Stomach (tissue), 8 donors: ENCODE measurements at regions not wholly inside any gene's neighbourhood (a gene's known extent, or its start where the extent isn't known, plus 50 kb on each side); places are given as distances from the start of the nearest gene placed in this dataset.

Source experiments
- DNase-seq, 2 donors: peaks; one replicate each; pipeline versions ENCODE4 v3.0.0 to v3.0.0-alpha.2; 2013 to 2019
- H3K27ac ChIP-seq, 5 donors: fragments of 200-600 bp in 4 of 5; sonication (generic) in 4 of 5; one replicate each; pipeline ENCODE4 v1.5.1; 2013 to 2019; ENCODE audit warnings: mild to moderate bottlenecking in 1 of 5, moderate library complexity in 1 of 5
- H3K27me3 ChIP-seq, 3 donors: fragments of 200-600 bp; sonication (generic); one replicate each; pipeline ENCODE4 v1.5.1; 2017 to 2019; ENCODE audit warnings: mixed run types in 1 of 3
- H3K36me3 ChIP-seq, 4 donors: fragments of 200-600 bp; sonication (generic); 1 replicate in 3 of 4; 2 replicates in 1 of 4; pipeline ENCODE4 v1.5.1; 2016 to 2019
- H3K4me1 ChIP-seq, 4 donors: fragments of 200-600 bp; sonication (generic); one replicate each; pipeline ENCODE4 v1.5.1; 2016 to 2019
- H3K4me3 ChIP-seq, 4 donors: fragments of 200-600 bp; sonication (generic) in 3 of 4; one replicate each; pipeline ENCODE4 v1.5.1; 2016 to 2019; ENCODE audit warnings: mild to moderate bottlenecking in 1 of 4
- H3K9me3 ChIP-seq, 4 donors: fragments of 200-600 bp; sonication (generic); one replicate each; pipeline ENCODE4 v1.5.1; 2016 to 2019
- EP300 ChIP-seq: sonication (generic); formaldehyde crosslinking; IDR thresholded peaks from one replicate; pipeline ENCODE4 v1.6.1; 2017; ENCODE audit warnings: antibody characterized with exemption
- POLR2A ChIP-seq, 4 donors: fragments of 450-650 bp; IDR thresholded peaks; one replicate each; pipeline ENCODE4 v1.6.1; 2016; ENCODE audit warnings: antibody characterized with exemption in 4 of 4, control low read depth in 2 of 4, mild to moderate bottlenecking in 1 of 4, moderate library complexity in 1 of 4
- POLR2AphosphoS5 ChIP-seq, 3 donors: sonication (generic); formaldehyde crosslinking; IDR thresholded peaks; one replicate each; pipeline ENCODE4 v1.6.1; 2016; ENCODE audit warnings: antibody characterized with exemption in 3 of 3
- WGBS, 5 donors: extraction: QIAGEN DNeasy Blood & Tissue Kit in 3 of 5; methylation state at CpG; one replicate each; pipeline versions ENCODE4 v1.1.5 to v1.1.7; 2013 to 2018; 5-methylcytosine and 5-hydroxymethylcytosine counted together
- intact Hi-C: fragments of 100-400 bp; cut with DNase I; formaldehyde crosslinking; loops from one replicate; pipeline ENCODE4 v1.15.1; 2023; ENCODE audit warnings: low total_unique reads
- TF ChIP-seq, protein P1 (sequence below), 7 experiments: fragments of 450-650 bp in 4 of 7; fragments of 200-600 bp in 3 of 7; sonication (generic) in 3 of 7; IDR thresholded peaks; one replicate each; pipeline ENCODE4 v1.5.1; 2016 to 2019; ENCODE audit warnings: antibody characterized with exemption in 7 of 7, control low read depth in 2 of 7, mild to moderate bottlenecking in 1 of 7
- donor health status: healthy with polysubstance abuse.
- donor health status: Bipolar disorder and iron deficiency.
- donor health status: healthy.

DNA sequence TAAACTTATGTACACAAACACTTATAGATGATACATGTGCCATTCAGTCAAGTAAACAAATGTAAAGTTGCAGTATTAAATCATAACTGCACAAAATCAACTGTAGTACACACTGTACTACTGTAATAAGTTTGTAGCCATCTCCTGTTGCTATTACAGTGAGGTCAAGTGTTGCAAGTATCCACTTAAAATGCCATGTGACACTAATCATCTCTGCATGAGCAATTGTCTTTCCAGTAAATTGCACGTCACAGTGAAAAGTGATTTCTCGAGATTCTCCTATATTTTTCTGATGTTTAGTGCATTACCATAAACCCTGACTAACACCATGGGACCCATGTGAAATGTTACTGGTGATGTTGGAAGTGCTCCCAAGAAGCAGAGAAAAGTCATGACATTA is 293.3 kb upstream of the SP4 start:
- no peak for TF ChIP-seq POLR2AphosphoS5 (IDR thresholded peaks at IDR 0.05)
- TF ChIP-seq, protein P1, sequence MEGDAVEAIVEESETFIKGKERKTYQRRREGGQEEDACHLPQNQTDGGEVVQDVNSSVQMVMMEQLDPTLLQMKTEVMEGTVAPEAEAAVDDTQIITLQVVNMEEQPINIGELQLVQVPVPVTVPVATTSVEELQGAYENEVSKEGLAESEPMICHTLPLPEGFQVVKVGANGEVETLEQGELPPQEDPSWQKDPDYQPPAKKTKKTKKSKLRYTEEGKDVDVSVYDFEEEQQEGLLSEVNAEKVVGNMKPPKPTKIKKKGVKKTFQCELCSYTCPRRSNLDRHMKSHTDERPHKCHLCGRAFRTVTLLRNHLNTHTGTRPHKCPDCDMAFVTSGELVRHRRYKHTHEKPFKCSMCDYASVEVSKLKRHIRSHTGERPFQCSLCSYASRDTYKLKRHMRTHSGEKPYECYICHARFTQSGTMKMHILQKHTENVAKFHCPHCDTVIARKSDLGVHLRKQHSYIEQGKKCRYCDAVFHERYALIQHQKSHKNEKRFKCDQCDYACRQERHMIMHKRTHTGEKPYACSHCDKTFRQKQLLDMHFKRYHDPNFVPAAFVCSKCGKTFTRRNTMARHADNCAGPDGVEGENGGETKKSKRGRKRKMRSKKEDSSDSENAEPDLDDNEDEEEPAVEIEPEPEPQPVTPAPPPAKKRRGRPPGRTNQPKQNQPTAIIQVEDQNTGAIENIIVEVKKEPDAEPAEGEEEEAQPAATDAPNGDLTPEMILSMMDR (IDR thresholded peaks at IDR 0.05) = no peak
- no peak for TF ChIP-seq POLR2A (IDR thresholded peaks at IDR 0.05)
- TF ChIP-seq EP300 = no peak
- H3K4me1 ChIP-seq = no peaks in the 10 kb centered on the region
- no peak overlapping the region for H3K4me3 ChIP-seq
- H3K27me3 ChIP-seq = no peaks in the 10 kb centered on the region
- intact Hi-C loops = no loop called here
- H3K9me3 ChIP-seq = peaks cover 0 to 12% (median 9%) of the 10 kb centered on the region in 4 donors
- H3K27ac ChIP-seq = no peak overlapping the region
- no peak for DNase-seq
- no peaks in the 10 kb centered on the region for H3K36me3 ChIP-seq
- 79 to 94% (median 89%) methylated on average over 2 of the region's 2 CpGs for WGBS, 5 donors

DNA sequence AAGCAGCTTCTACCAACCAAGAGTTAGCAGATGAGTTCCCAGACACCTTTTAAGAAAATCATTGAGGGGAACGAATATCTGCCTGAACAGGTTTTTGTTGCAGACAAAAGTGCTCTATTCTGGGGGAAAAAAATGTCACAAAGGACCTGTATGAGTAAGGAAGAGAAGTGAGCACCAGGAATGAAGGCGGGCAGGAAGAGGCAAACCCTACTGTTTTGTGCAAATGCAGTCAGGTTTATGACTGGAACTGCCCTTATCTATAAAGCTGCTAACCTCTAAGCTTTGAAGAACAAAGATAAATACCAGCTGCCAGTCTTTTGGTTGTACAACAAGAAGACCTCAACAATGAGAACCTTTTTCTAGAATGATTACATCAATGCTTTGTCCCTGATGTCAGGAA is 292.4 kb upstream of the SP4 start:
- H3K27ac ChIP-seq = no peak overlapping the region
- no peaks in the 10 kb centered on the region for H3K4me1 ChIP-seq
- TF ChIP-seq POLR2A (IDR thresholded peaks at IDR 0.05) (no peak), POLR2AphosphoS5 (IDR thresholded peaks at IDR 0.05) (no peak), EP300 (no peak)
- TF ChIP-seq, protein P1 (IDR thresholded peaks at IDR 0.05) = no peak
- WGBS, 5 donors = 62 to 78% (median 72%) methylated on average over 2 of the region's 2 CpGs
- peaks cover 0 to 12% (median 9%) of the 10 kb centered on the region in 4 donors for H3K9me3 ChIP-seq
- no peaks in the 10 kb centered on the region for H3K36me3 ChIP-seq
- H3K4me3 ChIP-seq = no peak overlapping the region
- DNase-seq = no peak
- intact Hi-C loops = no loop called here
- no peaks in the 10 kb centered on the region for H3K27me3 ChIP-seq

DNA sequence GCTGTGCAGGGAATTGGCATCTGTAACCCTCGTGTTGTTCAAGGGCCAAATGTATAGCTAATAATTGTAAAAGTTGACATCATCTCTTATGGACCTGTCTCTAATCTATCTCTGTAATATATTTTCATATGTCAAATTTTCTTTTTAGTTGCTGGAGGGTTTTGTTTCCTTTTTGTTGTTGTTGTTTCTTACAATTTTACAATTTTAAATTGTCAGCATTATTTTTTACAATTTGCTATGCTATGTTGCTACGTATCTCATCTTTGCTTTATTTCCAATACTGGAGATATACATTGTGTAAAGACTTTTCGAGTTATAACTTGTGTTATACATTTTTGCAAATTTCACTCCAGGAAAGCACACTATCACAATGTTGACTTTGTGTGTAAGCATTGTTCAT is 290.2 kb upstream of the SP4 start:
- Histone ChIP-seq H3K27ac (no peak overlapping the region), H3K4me1 (no peaks in the 10 kb centered on the region), H3K9me3 (peaks cover 0 to 12% (median 9%) of the 10 kb centered on the region in 4 donors), H3K4me3 (no peak overlapping the region), H3K36me3 (no peaks in the 10 kb centered on the region), H3K27me3 (no peaks in the 10 kb centered on the region)
- no peak for TF ChIP-seq EP300
- no peak for TF ChIP-seq POLR2AphosphoS5 (IDR thresholded peaks at IDR 0.05)
- TF ChIP-seq POLR2A (IDR thresholded peaks at IDR 0.05) = no peak
- TF ChIP-seq, protein P1 (IDR thresholded peaks at IDR 0.05) = no peak
- intact Hi-C loops = no loop called here
- no peak for DNase-seq
- WGBS, 5 donors = 82 to 90% (median 86%) methylated on average over 3 of the region's 3 CpGs

DNA sequence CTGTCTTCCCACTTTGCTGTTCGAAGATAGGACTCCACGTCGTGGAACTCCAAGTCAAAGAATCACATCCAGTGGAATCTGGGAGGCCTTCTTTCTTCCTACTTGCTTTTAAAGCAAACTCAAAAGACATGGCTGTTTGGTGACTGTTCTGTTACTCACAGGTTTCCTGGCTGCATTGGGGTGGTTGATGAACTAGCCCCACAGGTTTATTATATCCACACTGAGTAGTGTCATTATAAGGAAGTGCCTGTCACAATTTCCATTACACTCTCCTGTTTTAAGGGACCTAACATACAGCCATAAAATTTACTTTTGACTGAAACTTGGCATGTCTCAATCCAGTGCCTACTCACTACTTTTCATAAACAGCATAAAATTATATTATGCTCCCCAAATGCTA is 287.3 kb upstream of the SP4 start:
- H3K9me3 ChIP-seq = peaks cover 0 to 3% (median under 1%) of the 10 kb centered on the region in 4 donors
- intact Hi-C loops = no loop called here
- H3K4me3 ChIP-seq = no peak overlapping the region
- peak in 1 of 2 donors; percentile 3 for DNase-seq
- H3K4me1 ChIP-seq = no peaks in the 10 kb centered on the region
- TF ChIP-seq POLR2AphosphoS5 (IDR thresholded peaks at IDR 0.05) (no peak), POLR2A (IDR thresholded peaks at IDR 0.05) (no peak), EP300 (no peak)
- TF ChIP-seq, protein P1 (IDR thresholded peaks at IDR 0.05) = no peak
- WGBS, 5 donors = 84 to 92% (median 85%) methylated on average over 3 of the region's 3 CpGs
- no peaks in the 10 kb centered on the region for H3K27me3 ChIP-seq
- no peak overlapping the region for H3K27ac ChIP-seq
- no peaks in the 10 kb centered on the region for H3K36me3 ChIP-seq
